ENCODE measurements at regions not wholly inside any gene's neighbourhood (a gene's known extent, or its start where the extent isn't known, plus 50 kb on each side); places are given as distances from the start of the nearest gene placed in this dataset.

DNA sequence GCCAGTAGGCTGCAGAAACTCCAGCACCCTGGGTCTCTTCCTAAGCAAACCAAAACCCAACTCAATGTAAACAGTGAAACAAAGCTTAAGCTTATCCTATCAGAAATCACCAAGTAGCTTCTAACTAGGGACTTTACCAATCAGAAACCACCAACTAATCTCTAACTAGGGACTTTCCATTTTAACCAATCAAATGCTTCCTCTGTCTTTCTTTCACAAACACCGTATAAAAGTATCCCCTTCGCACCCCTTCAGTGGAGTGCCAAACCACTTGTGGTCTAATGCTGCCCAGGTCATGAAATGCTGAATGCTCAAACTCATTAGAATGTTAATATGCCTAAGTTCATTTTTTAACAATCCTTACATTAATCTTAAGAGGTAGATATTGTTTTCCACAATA, 250.5 kb upstream of the DUSP10 start:
- TF ChIP-seq CTCF (IDR thresholded peaks at IDR 0.05; ENCODE audit: control extremely low read depth in 1 of 3, insufficient read depth in 1 of 3, low read depth in 1 of 3, low read length in 3 of 3) (no peak), SP2 (IDR thresholded peaks at IDR 0.05; ENCODE audit: low read length) (no peak), TAF7 (optimal IDR thresholded peaks at IDR 0.05; ENCODE audit: borderline replicate concordance, low read depth, low read length) (no peak), GABPA (IDR thresholded peaks at IDR 0.05; ENCODE audit: borderline replicate concordance, insufficient read depth, low read length) (no peak), POLR2A (IDR thresholded peaks at IDR 0.05; ENCODE audit: control extremely low read depth in 1 of 2, low read depth in 2 of 2, low read length in 2 of 2) (no peak), EZH2 (IDR thresholded peaks at IDR 0.05; ENCODE audit: low read depth, low read length, severe bottlenecking) (no peak)
- TF ChIP-seq, protein P1, sequence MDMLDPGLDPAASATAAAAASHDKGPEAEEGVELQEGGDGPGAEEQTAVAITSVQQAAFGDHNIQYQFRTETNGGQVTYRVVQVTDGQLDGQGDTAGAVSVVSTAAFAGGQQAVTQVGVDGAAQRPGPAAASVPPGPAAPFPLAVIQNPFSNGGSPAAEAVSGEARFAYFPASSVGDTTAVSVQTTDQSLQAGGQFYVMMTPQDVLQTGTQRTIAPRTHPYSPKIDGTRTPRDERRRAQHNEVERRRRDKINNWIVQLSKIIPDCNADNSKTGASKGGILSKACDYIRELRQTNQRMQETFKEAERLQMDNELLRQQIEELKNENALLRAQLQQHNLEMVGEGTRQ (IDR thresholded peaks at IDR 0.05; ENCODE audit: low read length) = no peak

Data from H1 (cell line).